Neural cell (in vitro differentiated cells): ENCODE measurements at regions not wholly inside any gene's neighbourhood (a gene's known extent, or its start where the extent isn't known, plus 50 kb on each side); places are given as distances from the start of the nearest gene placed in this dataset.

Experiments used
- EZH2 ChIP-seq: fragments of 200-600, 300-800 bp; shearing (Covaris generic), sonication (generic); IDR thresholded peaks from 2 replicates; pipeline ENCODE4 v1.6.1; 2014; ENCODE audit warnings: antibody characterized with exemption, low read length, borderline replicate concordance, mild to moderate bottlenecking; ENCODE audit not compliant: insufficient read depth, poor library complexity, severe bottlenecking
- POLR2AphosphoS5 ChIP-seq: IDR thresholded peaks from 2 replicates; pipeline ENCODE4 v1.6.1; 2012
- RAD21 ChIP-seq: fragments of 450-650 bp; conservative IDR thresholded peaks from 2 replicates; pipeline ENCODE4 v1.6.1; 2014; ENCODE audit warnings: antibody characterized with exemption, mild to moderate bottlenecking, moderate library complexity
- SMC3 ChIP-seq: fragments of 450-650 bp; conservative IDR thresholded peaks from 2 replicates; pipeline ENCODE4 v1.6.1; 2014; ENCODE audit warnings: antibody characterized with exemption, mild to moderate bottlenecking, moderate library complexity; ENCODE audit not compliant: poor library complexity
- TAF1 ChIP-seq: IDR thresholded peaks from 2 replicates; pipeline ENCODE4 v1.6.1; 2012; ENCODE audit warnings: low read depth
- TF ChIP-seq, protein P1 (sequence below): fragments of 450-650 bp; IDR thresholded peaks from 2 replicates; pipeline ENCODE4 v1.5.1; 2014; ENCODE audit warnings: antibody characterized with exemption, mild to moderate bottlenecking, moderate library complexity; ENCODE audit not compliant: poor library complexity, severe bottlenecking

DNA sequence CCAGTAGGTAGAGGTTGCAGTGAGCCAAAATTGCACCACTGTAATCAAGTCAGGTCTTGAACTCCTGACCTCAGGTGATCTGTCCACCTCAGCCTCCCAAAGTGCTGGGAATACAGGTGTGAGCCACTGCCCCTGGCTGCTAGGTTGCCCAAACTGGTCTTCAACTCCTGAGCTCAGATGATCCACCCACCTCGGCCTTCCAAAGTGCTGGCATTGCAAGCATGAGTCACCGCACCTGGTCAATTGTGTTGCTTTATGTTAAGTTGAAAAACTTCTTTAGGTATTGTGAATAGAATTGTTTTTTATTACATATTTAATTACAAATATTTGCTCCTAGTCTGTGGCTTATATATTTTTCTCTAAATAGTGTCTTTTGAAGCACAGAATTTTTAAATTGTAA lies 80.5 kb downstream of the PRKAB2 start:
- TF ChIP-seq SMC3: no peak
- TF ChIP-seq, protein P1, sequence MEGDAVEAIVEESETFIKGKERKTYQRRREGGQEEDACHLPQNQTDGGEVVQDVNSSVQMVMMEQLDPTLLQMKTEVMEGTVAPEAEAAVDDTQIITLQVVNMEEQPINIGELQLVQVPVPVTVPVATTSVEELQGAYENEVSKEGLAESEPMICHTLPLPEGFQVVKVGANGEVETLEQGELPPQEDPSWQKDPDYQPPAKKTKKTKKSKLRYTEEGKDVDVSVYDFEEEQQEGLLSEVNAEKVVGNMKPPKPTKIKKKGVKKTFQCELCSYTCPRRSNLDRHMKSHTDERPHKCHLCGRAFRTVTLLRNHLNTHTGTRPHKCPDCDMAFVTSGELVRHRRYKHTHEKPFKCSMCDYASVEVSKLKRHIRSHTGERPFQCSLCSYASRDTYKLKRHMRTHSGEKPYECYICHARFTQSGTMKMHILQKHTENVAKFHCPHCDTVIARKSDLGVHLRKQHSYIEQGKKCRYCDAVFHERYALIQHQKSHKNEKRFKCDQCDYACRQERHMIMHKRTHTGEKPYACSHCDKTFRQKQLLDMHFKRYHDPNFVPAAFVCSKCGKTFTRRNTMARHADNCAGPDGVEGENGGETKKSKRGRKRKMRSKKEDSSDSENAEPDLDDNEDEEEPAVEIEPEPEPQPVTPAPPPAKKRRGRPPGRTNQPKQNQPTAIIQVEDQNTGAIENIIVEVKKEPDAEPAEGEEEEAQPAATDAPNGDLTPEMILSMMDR: no peak
- TF ChIP-seq POLR2AphosphoS5: no peak
- TF ChIP-seq EZH2: no peak
- TF ChIP-seq RAD21: no peak
- no peak for TF ChIP-seq TAF1
